ENCODE measurements at regions not wholly inside any gene's neighbourhood (a gene's known extent, or its start where the extent isn't known, plus 50 kb on each side); places are given as distances from the start of the nearest gene placed in this dataset.

- TF ChIP-seq CTCF (IDR thresholded peaks at IDR 0.05 in 4 of 5, conservative IDR thresholded peaks at IDR 0.05 in 1 of 5), result no peak
- TF ChIP-seq POLR2A (IDR thresholded peaks at IDR 0.05), result no peak
These were observed 96.4 kb downstream of the TMEM170B start for GRCh38 chr6:11633741-11634509.
